ENCODE measurements at regions not wholly inside any gene's neighbourhood (a gene's known extent, or its start where the extent isn't known, plus 50 kb on each side); places are given as distances from the start of the nearest gene placed in this dataset.

GRCh38 chr5:91898019-91898418 is 514.9 kb upstream of the ARRDC3 start:
- H3K9me3 ChIP-seq (ENCODE audit: low read length): no peaks in the 10 kb centered on the region
- peak overlapping the region; percentile 17 for H3K27ac ChIP-seq (ENCODE audit: low read length)
- H3K9ac ChIP-seq (ENCODE audit: low read length): no peak overlapping the region
- no peak overlapping the region for H3K4me3 ChIP-seq (ENCODE audit: low read length)
- H3F3A ChIP-seq (ENCODE audit: insufficient read depth, low read length, poor library complexity, severe bottlenecking): no peaks in the 10 kb centered on the region
- no peaks in the 10 kb centered on the region for H4K20me1 ChIP-seq (ENCODE audit: insufficient read depth)
- H3K36me3 ChIP-seq (ENCODE audit: insufficient read depth, low read length): no peaks in the 10 kb centered on the region
- no peak overlapping the region for H2AFZ ChIP-seq (ENCODE audit: low read depth, low read length)
- TF ChIP-seq, protein P1, sequence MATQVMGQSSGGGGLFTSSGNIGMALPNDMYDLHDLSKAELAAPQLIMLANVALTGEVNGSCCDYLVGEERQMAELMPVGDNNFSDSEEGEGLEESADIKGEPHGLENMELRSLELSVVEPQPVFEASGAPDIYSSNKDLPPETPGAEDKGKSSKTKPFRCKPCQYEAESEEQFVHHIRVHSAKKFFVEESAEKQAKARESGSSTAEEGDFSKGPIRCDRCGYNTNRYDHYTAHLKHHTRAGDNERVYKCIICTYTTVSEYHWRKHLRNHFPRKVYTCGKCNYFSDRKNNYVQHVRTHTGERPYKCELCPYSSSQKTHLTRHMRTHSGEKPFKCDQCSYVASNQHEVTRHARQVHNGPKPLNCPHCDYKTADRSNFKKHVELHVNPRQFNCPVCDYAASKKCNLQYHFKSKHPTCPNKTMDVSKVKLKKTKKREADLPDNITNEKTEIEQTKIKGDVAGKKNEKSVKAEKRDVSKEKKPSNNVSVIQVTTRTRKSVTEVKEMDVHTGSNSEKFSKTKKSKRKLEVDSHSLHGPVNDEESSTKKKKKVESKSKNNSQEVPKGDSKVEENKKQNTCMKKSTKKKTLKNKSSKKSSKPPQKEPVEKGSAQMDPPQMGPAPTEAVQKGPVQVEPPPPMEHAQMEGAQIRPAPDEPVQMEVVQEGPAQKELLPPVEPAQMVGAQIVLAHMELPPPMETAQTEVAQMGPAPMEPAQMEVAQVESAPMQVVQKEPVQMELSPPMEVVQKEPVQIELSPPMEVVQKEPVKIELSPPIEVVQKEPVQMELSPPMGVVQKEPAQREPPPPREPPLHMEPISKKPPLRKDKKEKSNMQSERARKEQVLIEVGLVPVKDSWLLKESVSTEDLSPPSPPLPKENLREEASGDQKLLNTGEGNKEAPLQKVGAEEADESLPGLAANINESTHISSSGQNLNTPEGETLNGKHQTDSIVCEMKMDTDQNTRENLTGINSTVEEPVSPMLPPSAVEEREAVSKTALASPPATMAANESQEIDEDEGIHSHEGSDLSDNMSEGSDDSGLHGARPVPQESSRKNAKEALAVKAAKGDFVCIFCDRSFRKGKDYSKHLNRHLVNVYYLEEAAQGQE (IDR thresholded peaks at IDR 0.05; ENCODE audit: borderline replicate concordance): no peak
- TF ChIP-seq, protein P2, sequence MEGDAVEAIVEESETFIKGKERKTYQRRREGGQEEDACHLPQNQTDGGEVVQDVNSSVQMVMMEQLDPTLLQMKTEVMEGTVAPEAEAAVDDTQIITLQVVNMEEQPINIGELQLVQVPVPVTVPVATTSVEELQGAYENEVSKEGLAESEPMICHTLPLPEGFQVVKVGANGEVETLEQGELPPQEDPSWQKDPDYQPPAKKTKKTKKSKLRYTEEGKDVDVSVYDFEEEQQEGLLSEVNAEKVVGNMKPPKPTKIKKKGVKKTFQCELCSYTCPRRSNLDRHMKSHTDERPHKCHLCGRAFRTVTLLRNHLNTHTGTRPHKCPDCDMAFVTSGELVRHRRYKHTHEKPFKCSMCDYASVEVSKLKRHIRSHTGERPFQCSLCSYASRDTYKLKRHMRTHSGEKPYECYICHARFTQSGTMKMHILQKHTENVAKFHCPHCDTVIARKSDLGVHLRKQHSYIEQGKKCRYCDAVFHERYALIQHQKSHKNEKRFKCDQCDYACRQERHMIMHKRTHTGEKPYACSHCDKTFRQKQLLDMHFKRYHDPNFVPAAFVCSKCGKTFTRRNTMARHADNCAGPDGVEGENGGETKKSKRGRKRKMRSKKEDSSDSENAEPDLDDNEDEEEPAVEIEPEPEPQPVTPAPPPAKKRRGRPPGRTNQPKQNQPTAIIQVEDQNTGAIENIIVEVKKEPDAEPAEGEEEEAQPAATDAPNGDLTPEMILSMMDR (IDR thresholded peaks at IDR 0.05; ENCODE audit: poor library complexity, severe bottlenecking): no peak
- TF ChIP-seq POLR2AphosphoS5 (IDR thresholded peaks at IDR 0.05) (no peak), TAF1 (IDR thresholded peaks at IDR 0.05; ENCODE audit: low read depth) (no peak), SMC3 (conservative IDR thresholded peaks at IDR 0.05; ENCODE audit: poor library complexity) (no peak), EZH2 (IDR thresholded peaks at IDR 0.05; ENCODE audit: borderline replicate concordance, insufficient read depth, low read length, poor library complexity, severe bottlenecking) (no peak), MXI1 (conservative IDR thresholded peaks at IDR 0.05; ENCODE audit: poor library complexity, severe bottlenecking) (no peak), EP300 (conservative IDR thresholded peaks at IDR 0.05; ENCODE audit: poor library complexity, severe bottlenecking) (no peak), RAD21 (conservative IDR thresholded peaks at IDR 0.05) (no peak)
- no peak overlapping the region for H3K4me2 ChIP-seq (ENCODE audit: low read length)
- H3K79me2 ChIP-seq (replicated peaks; ENCODE audit: insufficient read depth, low read length): no peaks in the 10 kb centered on the region
- H3K9me2 ChIP-seq (ENCODE audit: insufficient read depth, low read length): no peaks in the 10 kb centered on the region
- H3K27me3 ChIP-seq (ENCODE audit: insufficient read depth, low read depth, low read length): no peaks in the 10 kb centered on the region

- Histone ChIP-seq H3F3A (ENCODE audit: insufficient read depth, low read length, poor library complexity, severe bottlenecking) (peaks cover 4% of the 10 kb centered on the region), H3K9me2 (ENCODE audit: insufficient read depth, low read length) (no peaks in the 10 kb centered on the region), H2AFZ (ENCODE audit: low read depth, low read length) (no peak overlapping the region), H3K4me2 (ENCODE audit: low read length) (no peak overlapping the region), H3K9me3 (ENCODE audit: low read length) (no peaks in the 10 kb centered on the region), H3K4me3 (ENCODE audit: low read length) (no peak overlapping the region), H3K27ac (ENCODE audit: low read length) (no peak overlapping the region), H3K9ac (ENCODE audit: low read length) (no peak overlapping the region), H3K79me2 (replicated peaks; ENCODE audit: insufficient read depth, low read length) (no peaks in the 10 kb centered on the region), H3K27me3 (ENCODE audit: insufficient read depth, low read depth, low read length) (no peaks in the 10 kb centered on the region), H4K20me1 (ENCODE audit: insufficient read depth) (no peaks in the 10 kb centered on the region), H3K36me3 (ENCODE audit: insufficient read depth, low read length) (no peaks in the 10 kb centered on the region)
- TF ChIP-seq MXI1 (conservative IDR thresholded peaks at IDR 0.05; ENCODE audit: poor library complexity, severe bottlenecking): no peak
- no peak for TF ChIP-seq EZH2 (IDR thresholded peaks at IDR 0.05; ENCODE audit: borderline replicate concordance, insufficient read depth, low read length, poor library complexity, severe bottlenecking)
- TF ChIP-seq POLR2AphosphoS5 (IDR thresholded peaks at IDR 0.05): no peak
- no peak for TF ChIP-seq RAD21 (conservative IDR thresholded peaks at IDR 0.05)
- no peak for TF ChIP-seq SMC3 (conservative IDR thresholded peaks at IDR 0.05; ENCODE audit: poor library complexity)
- TF ChIP-seq, protein P1 (IDR thresholded peaks at IDR 0.05; ENCODE audit: borderline replicate concordance): no peak
- TF ChIP-seq, protein P2 (IDR thresholded peaks at IDR 0.05; ENCODE audit: poor library complexity, severe bottlenecking): no peak
- no peak for TF ChIP-seq EP300 (conservative IDR thresholded peaks at IDR 0.05; ENCODE audit: poor library complexity, severe bottlenecking)
- TF ChIP-seq TAF1 (IDR thresholded peaks at IDR 0.05; ENCODE audit: low read depth): no peak
Measured at GRCh38 chr5:91888810-91889209, 505.7 kb upstream of the ARRDC3 start.
